IMR-90 (cell line): ENCODE measurements at regions not wholly inside any gene's neighbourhood (a gene's known extent, or its start where the extent isn't known, plus 50 kb on each side); places are given as distances from the start of the nearest gene placed in this dataset.

Source experiments
- BHLHE40 ChIP-seq: fragments of 150-350 bp; IDR thresholded peaks from 2 replicates; pipeline ENCODE4 v1.6.1; 2016; ENCODE audit warnings: mild to moderate bottlenecking, low read depth, low read length
- CHD1 ChIP-seq: IDR thresholded peaks from 2 replicates; pipeline ENCODE4 v1.6.1; 2012; ENCODE audit warnings: low read depth, low read length, improper control_type of control experiment
- CTCF ChIP-seq: conservative IDR thresholded peaks from 2 replicates; pipeline ENCODE4 v1.5.1; 2012; ENCODE audit warnings: mild to moderate bottlenecking, low read depth, low read length, improper control_type of control experiment
- FOS ChIP-seq: fragments of 150-350 bp; IDR thresholded peaks from 2 replicates; pipeline ENCODE4 v1.6.1; 2016; ENCODE audit warnings: low read depth, low read length
- MAZ ChIP-seq: IDR thresholded peaks from 2 replicates; pipeline ENCODE4 v1.6.1; 2012; ENCODE audit warnings: low read depth, mild to moderate bottlenecking, low read length, improper control_type of control experiment, moderate library complexity, borderline replicate concordance
- MXI1 ChIP-seq: IDR thresholded peaks from 2 replicates; pipeline ENCODE4 v1.6.1; 2012; ENCODE audit warnings: low read depth, mild to moderate bottlenecking, low read length, moderate library complexity, borderline replicate concordance
- POLR2A ChIP-seq: IDR thresholded peaks from 2 replicates; pipeline ENCODE4 v1.6.1; 2012; ENCODE audit warnings: mild to moderate bottlenecking, low read depth, low read length
- RAD21 ChIP-seq: IDR thresholded peaks from 2 replicates; pipeline ENCODE4 v1.6.1; 2012; ENCODE audit warnings: low read length, improper control_type of control experiment
- RCOR1 ChIP-seq: IDR thresholded peaks from 2 replicates; pipeline ENCODE4 v1.6.1; 2012; ENCODE audit warnings: mild to moderate bottlenecking, low read length, improper control_type of control experiment; ENCODE audit not compliant: insufficient replicate concordance
- USF2 ChIP-seq: fragments of 150-350 bp; IDR thresholded peaks from 2 replicates; pipeline ENCODE4 v1.6.1; 2017; ENCODE audit warnings: mild to moderate bottlenecking, antibody characterized with exemption, low read length, low read depth

GRCh38 chr13:108575430-108575829, 54.0 kb upstream of the MYO16 start:
- TF ChIP-seq MXI1 (no peak), CTCF (no peak), RAD21 (no peak), POLR2A (no peak), MAZ (no peak), BHLHE40 (no peak), CHD1 (no peak), USF2 (no peak), RCOR1 (no peak), FOS (no peak)
